WTC11 (cell line): ENCODE measurements at regions not wholly inside any gene's neighbourhood (a gene's known extent, or its start where the extent isn't known, plus 50 kb on each side); places are given as distances from the start of the nearest gene placed in this dataset.

Experiments
- ATAC-seq: fragments of 200-7000 bp; cut with Tn5 transposase; 2 replicates; pipeline ENCODE4 v1.10.0; 2021; ENCODE audit warnings: mild to moderate bottlenecking, moderate library complexity
- CTCF ChIA-PET: fragments of 300-600 bp; sonication (Branson Sonifier 250); formaldehyde crosslinking; loops from one replicate; lab custom pipeline; 2021; ENCODE audit warnings: antibody characterized with exemption; lab: Charles Lee
- POLR2A ChIA-PET: fragments of 350-600 bp; sonication (Branson Sonifier 250); formaldehyde crosslinking; loops from one replicate; lab custom pipeline; 2021; ENCODE audit warnings: antibody characterized with exemption; lab: Charles Lee
- DNase-seq: peaks from one replicate; pipeline ENCODE4 v3.0.0; 2021; ENCODE audit warnings: low spot score
- H3K27ac Mint-ChIP-seq: 2 replicates; pipeline ENCODE4 v1.8.0; 2021; ENCODE audit warnings: mixed read lengths
- H3K27me3 Mint-ChIP-seq: 2 replicates; pipeline ENCODE4 v1.8.0; 2021; ENCODE audit warnings: low read depth, mild to moderate bottlenecking, moderate library complexity, mixed read lengths
- H3K36me3 Mint-ChIP-seq: 2 replicates; pipeline ENCODE4 v1.8.0; 2021; ENCODE audit warnings: mixed read lengths
- H3K4me1 Mint-ChIP-seq: 2 replicates; pipeline ENCODE4 v1.8.0; 2022; ENCODE audit warnings: mixed read lengths
- H3K4me3 Mint-ChIP-seq: 2 replicates; pipeline ENCODE4 v1.8.0; 2021; ENCODE audit warnings: mild to moderate bottlenecking, moderate library complexity, mixed read lengths
- H3K9me3 Mint-ChIP-seq: 2 replicates; pipeline ENCODE4 v1.8.0; 2021; ENCODE audit warnings: mixed read lengths
- ARID4B ChIP-seq: sonication (generic); formaldehyde crosslinking; IDR thresholded peaks from 2 replicates; pipeline ENCODE4 v1.8.0; 2023; ENCODE audit warnings: missing genetic modification reagents, mild to moderate bottlenecking, borderline replicate concordance
- ATF3 ChIP-seq: sonication (generic); formaldehyde crosslinking; conservative IDR thresholded peaks from 2 replicates; pipeline ENCODE4 v1.8.1; 2022; ENCODE audit warnings: mild to moderate bottlenecking, missing genetic modification reagents
- ETV6 ChIP-seq: sonication (generic); formaldehyde crosslinking; IDR thresholded peaks from 2 replicates; pipeline ENCODE4 v1.8.1; 2022; ENCODE audit warnings: mild to moderate bottlenecking, missing genetic modification reagents
- HMGA2 ChIP-seq: fragments of 250-450 bp; sonication (Bioruptor Pico); IDR thresholded peaks from 2 replicates; pipeline ENCODE4 v1.4.0; 2021; ENCODE audit warnings: mild to moderate bottlenecking, moderate library complexity
- IRF1 ChIP-seq: sonication (generic); formaldehyde crosslinking; IDR thresholded peaks from 2 replicates; pipeline ENCODE4 v1.8.0; 2023; ENCODE audit warnings: missing genetic modification reagents
- JUN ChIP-seq: sonication (generic); formaldehyde crosslinking; IDR thresholded peaks from 2 replicates; pipeline ENCODE4 v1.8.0; 2023; ENCODE audit warnings: mild to moderate bottlenecking, missing genetic modification reagents
- MLX ChIP-seq: sonication (generic); formaldehyde crosslinking; IDR thresholded peaks from 2 replicates; pipeline ENCODE4 v1.8.1; 2023; ENCODE audit warnings: mild to moderate bottlenecking, missing genetic modification reagents, moderate library complexity
- MXD4 ChIP-seq: fragments of 250-450 bp; sonication (Bioruptor Pico); IDR thresholded peaks from 2 replicates; pipeline ENCODE4 v1.8.0; 2021; ENCODE audit warnings: mild to moderate bottlenecking, moderate library complexity, borderline replicate concordance
- NR1H2 ChIP-seq: sonication (generic); formaldehyde crosslinking; IDR thresholded peaks from 2 replicates; pipeline ENCODE4 v1.9.0; 2021; ENCODE audit warnings: mild to moderate bottlenecking, moderate library complexity, missing genetic modification reagents
- OVOL2 ChIP-seq: fragments of 250-450 bp; sonication (Bioruptor Pico); IDR thresholded peaks from 2 replicates; pipeline ENCODE4 v1.9.0; 2021; ENCODE audit warnings: mild to moderate bottlenecking, borderline replicate concordance
- RELA ChIP-seq: sonication (generic); formaldehyde crosslinking; IDR thresholded peaks from 2 replicates; pipeline ENCODE4 v1.8.1; 2022; ENCODE audit warnings: missing genetic modification reagents, mild to moderate bottlenecking, borderline replicate concordance
- SP1 ChIP-seq: sonication (generic); formaldehyde crosslinking; conservative IDR thresholded peaks from 2 replicates; pipeline ENCODE4 v1.8.1; 2022; ENCODE audit warnings: missing genetic modification reagents
- STAT6 ChIP-seq: sonication (generic); formaldehyde crosslinking; conservative IDR thresholded peaks from 2 replicates; pipeline ENCODE4 v1.8.1; 2023; ENCODE audit warnings: mild to moderate bottlenecking, low read depth, missing genetic modification reagents, moderate library complexity
- ZNF219 ChIP-seq: sonication (generic); formaldehyde crosslinking; IDR thresholded peaks from 2 replicates; pipeline ENCODE4 v1.8.0; 2023; ENCODE audit warnings: missing genetic modification reagents, mild to moderate bottlenecking, borderline replicate concordance
- ZNF263 ChIP-seq: sonication (generic); formaldehyde crosslinking; IDR thresholded peaks from 2 replicates; pipeline ENCODE4 v1.8.1; 2022; ENCODE audit warnings: low read depth, mild to moderate bottlenecking, moderate library complexity, missing genetic modification reagents
- ZNF416 ChIP-seq: fragments of 250-450 bp; sonication (Bioruptor Pico); IDR thresholded peaks from 2 replicates; pipeline ENCODE4 v1.9.0; 2021; ENCODE audit warnings: mild to moderate bottlenecking, inconsistent platforms

- ChIA-PET POLR2A (no interaction called here), CTCF (no interaction called here)
- no peak for DNase-seq
- Mint-ChIP-seq H3K4me3 (no peak overlapping the region), H3K4me1 (peaks cover 13% of the 10 kb centered on the region), H3K27me3 (no peaks in the 10 kb centered on the region), H3K27ac (no peak overlapping the region)
- no peak for TF ChIP-seq MXD4
- TF ChIP-seq ZNF263, result no peak
- no peak for TF ChIP-seq ATF3
- no peak for TF ChIP-seq HMGA2 (CRISPR knock-in tag)
- no peak for TF ChIP-seq ETV6 (CRISPR knock-in tag)
- TF ChIP-seq SP1 (CRISPR knock-in tag), result no peak
- no peak for TF ChIP-seq ARID4B (CRISPR knock-in tag)
- TF ChIP-seq JUN (CRISPR knock-in tag), result no peak
- TF ChIP-seq, all 79 proteins: peak for 0
- H3K36me3 Mint-ChIP-seq, result no peaks in the 10 kb centered on the region
- no peak for ATAC-seq
- H3K9me3 Mint-ChIP-seq, result no peaks in the 10 kb centered on the region; the same call in none of the 2 replicates
Measured at GRCh38 chr5:57675236-57675635, 192.6 kb upstream of the ACTBL2 start.

GRCh38 chr5:57671371-57671770 lies 188.8 kb upstream of the ACTBL2 start:
- peaks cover 6% of the 10 kb centered on the region for H3K4me1 Mint-ChIP-seq
- ATAC-seq (no peak), DNase-seq (no peak)
- H3K9me3 Mint-ChIP-seq, result no peaks in the 10 kb centered on the region; the same call in 1 of the 2 replicates
- H3K27me3 Mint-ChIP-seq, result no peaks in the 10 kb centered on the region
- no peaks in the 10 kb centered on the region for H3K36me3 Mint-ChIP-seq
- TF ChIP-seq STAT6 (CRISPR knock-in tag) (no peak), MLX (CRISPR knock-in tag) (no peak), ZNF219 (no peak), NR1H2 (CRISPR knock-in tag) (no peak), ZNF416 (no peak), OVOL2 (CRISPR knock-in tag) (no peak), RELA (CRISPR knock-in tag) (no peak), ATF3 (no peak), IRF1 (CRISPR knock-in tag) (no peak)
- H3K4me3 Mint-ChIP-seq, result no peak overlapping the region
- POLR2A ChIA-PET, result no interaction called here
- no peak overlapping the region for H3K27ac Mint-ChIP-seq
- CTCF ChIA-PET, result no interaction called here
